PC-9 (cell line): ENCODE measurements at regions not wholly inside any gene's neighbourhood (a gene's known extent, or its start where the extent isn't known, plus 50 kb on each side); places are given as distances from the start of the nearest gene placed in this dataset.

Experiments used
- BruUV-seq: library from RNA; stranded (reverse); fragments of 400-500 nt; replicated peaks from 2 replicates; lab custom pipeline; 2021; lab: Mats Ljungman, UMichigan
- CTCF ChIA-PET: fragments of 300-600 bp; sonication (Branson Sonifier 250); formaldehyde crosslinking; loops from one replicate; lab custom pipeline; 2022; ENCODE audit warnings: antibody characterized with exemption; lab: Charles Lee
- POLR2A ChIA-PET: fragments of 300-600 bp; sonication (Branson Sonifier 250); formaldehyde crosslinking; loops from one replicate; lab custom pipeline; 2022; ENCODE audit warnings: antibody characterized with exemption; ENCODE audit not compliant: unreplicated experiment; lab: Charles Lee
- DNase-seq, 2 experiments: peaks; one replicate each; pipeline versions ENCODE4 v3.0.0 to v3.0.0-alpha.2; 2015 to 2022; ENCODE audit warnings: mixed read lengths in 1 of 2
- H2AFZ ChIP-seq: fragments of 200-600 bp; sonication (generic); 2 replicates; pipeline ENCODE4 v1.8.1; 2017; ENCODE audit warnings: antibody characterized with exemption
- H3F3A ChIP-seq: fragments of 200-600 bp; sonication (generic); 2 replicates; pipeline ENCODE4 v1.8.1; 2017; ENCODE audit warnings: antibody characterized with exemption, mild to moderate bottlenecking, low read depth; ENCODE audit not compliant: insufficient read depth
- H3K27ac ChIP-seq: fragments of 200-600 bp; sonication (generic); 2 replicates; pipeline ENCODE4 v1.6.1; 2016; ENCODE audit warnings: mixed run types
- H3K27me3 ChIP-seq: fragments of 200-600 bp; sonication (generic); 2 replicates; pipeline ENCODE4 v1.6.1; 2016; ENCODE audit warnings: low read depth, mixed run types; ENCODE audit not compliant: insufficient read depth
- H3K36me3 ChIP-seq: fragments of 200-600 bp; sonication (generic); 2 replicates; pipeline ENCODE4 v1.6.1; 2016; ENCODE audit warnings: low read depth, mixed run types
- H3K4me1 ChIP-seq: fragments of 200-600 bp; sonication (generic); replicated peaks from 2 replicates; pipeline ENCODE4 v1.6.1; 2016; ENCODE audit warnings: mixed run types; ENCODE audit not compliant: insufficient read depth
- H3K4me2 ChIP-seq: fragments of 200-600 bp; sonication (generic); 2 replicates; pipeline ENCODE4 v1.6.1; 2017; ENCODE audit warnings: mixed run types
- H3K4me3 ChIP-seq: fragments of 200-600 bp; sonication (generic); 2 replicates; pipeline ENCODE4 v1.6.1; 2016; ENCODE audit warnings: mixed run types
- H3K79me2 ChIP-seq: fragments of 200-600 bp; sonication (generic); 2 replicates; pipeline ENCODE4 v1.6.1; 2017; ENCODE audit warnings: low read depth, mixed run types
- H3K9me2 ChIP-seq: fragments of 200-600 bp; sonication (generic); 2 replicates; pipeline ENCODE4 v1.8.1; 2017; ENCODE audit warnings: mild to moderate bottlenecking; ENCODE audit not compliant: insufficient read depth
- H3K9me3 ChIP-seq: fragments of 200-600 bp; sonication (generic); 2 replicates; pipeline ENCODE4 v1.8.1; 2016; ENCODE audit warnings: low read depth; ENCODE audit not compliant: insufficient read depth
- H4K20me1 ChIP-seq: fragments of 200-600 bp; sonication (generic); 2 replicates; pipeline ENCODE4 v1.8.1; 2017; ENCODE audit not compliant: insufficient read depth
- EZH2 ChIP-seq: fragments of 200-600 bp; sonication (generic); IDR thresholded peaks from 2 replicates; pipeline ENCODE4 v1.8.0; 2017; ENCODE audit warnings: antibody characterized with exemption, low read depth
- intact Hi-C: fragments of 100-400 bp; cut with micrococcal nuclease; formaldehyde crosslinking; loops from one replicate; pipeline ENCODE4 v1.10.0; 2022; ENCODE audit not compliant: unreplicated experiment
- TF ChIP-seq, protein P1 (sequence below): fragments of 200-600 bp; sonication (generic); conservative IDR thresholded peaks from 2 replicates; pipeline ENCODE4 v1.6.1; 2017; ENCODE audit warnings: mixed run types, antibody characterized with exemption, mild to moderate bottlenecking, moderate library complexity

DNA sequence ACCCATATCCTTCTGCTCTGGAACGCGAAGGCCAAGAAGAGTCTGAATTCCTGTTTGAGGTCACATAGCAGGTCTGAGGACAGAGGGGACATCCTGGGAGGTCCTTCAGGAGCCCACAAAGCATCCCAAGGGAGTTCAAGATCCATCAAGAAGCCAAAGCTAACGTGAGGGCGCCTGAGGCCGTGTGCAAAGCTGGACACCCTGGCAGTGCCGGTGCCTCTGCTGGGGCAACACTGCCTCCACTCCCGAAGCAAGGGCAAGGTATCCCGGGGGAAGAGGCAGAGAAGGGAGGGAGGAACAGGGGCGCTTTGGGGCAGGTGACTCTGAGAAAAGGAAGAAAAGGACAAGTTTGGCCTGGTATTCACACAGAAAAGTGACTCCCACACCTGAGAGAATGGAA, 50.3 kb upstream of the CDON start:
- peaks cover 13% of the 10 kb centered on the region; the same call in 1 of the 2 replicates for H3F3A ChIP-seq
- no peaks in the 10 kb centered on the region for H3K9me2 ChIP-seq
- H3K4me2 ChIP-seq = peak overlapping the region; percentile 58
- peak overlapping the region; percentile 32; the same call in 1 of the 2 replicates for H2AFZ ChIP-seq
- H3K27me3 ChIP-seq = no peaks in the 10 kb centered on the region
- no peak overlapping the region for H3K27ac ChIP-seq
- H3K79me2 ChIP-seq = no peaks in the 10 kb centered on the region
- no peaks in the 10 kb centered on the region for H3K36me3 ChIP-seq
- intact Hi-C loops = loop anchor here (2.0 kb wide), 1 partner anchor 50 kb away; the partner anchor contains the start of gene CDON
- TF ChIP-seq EZH2 = no peak
- TF ChIP-seq, protein P1, sequence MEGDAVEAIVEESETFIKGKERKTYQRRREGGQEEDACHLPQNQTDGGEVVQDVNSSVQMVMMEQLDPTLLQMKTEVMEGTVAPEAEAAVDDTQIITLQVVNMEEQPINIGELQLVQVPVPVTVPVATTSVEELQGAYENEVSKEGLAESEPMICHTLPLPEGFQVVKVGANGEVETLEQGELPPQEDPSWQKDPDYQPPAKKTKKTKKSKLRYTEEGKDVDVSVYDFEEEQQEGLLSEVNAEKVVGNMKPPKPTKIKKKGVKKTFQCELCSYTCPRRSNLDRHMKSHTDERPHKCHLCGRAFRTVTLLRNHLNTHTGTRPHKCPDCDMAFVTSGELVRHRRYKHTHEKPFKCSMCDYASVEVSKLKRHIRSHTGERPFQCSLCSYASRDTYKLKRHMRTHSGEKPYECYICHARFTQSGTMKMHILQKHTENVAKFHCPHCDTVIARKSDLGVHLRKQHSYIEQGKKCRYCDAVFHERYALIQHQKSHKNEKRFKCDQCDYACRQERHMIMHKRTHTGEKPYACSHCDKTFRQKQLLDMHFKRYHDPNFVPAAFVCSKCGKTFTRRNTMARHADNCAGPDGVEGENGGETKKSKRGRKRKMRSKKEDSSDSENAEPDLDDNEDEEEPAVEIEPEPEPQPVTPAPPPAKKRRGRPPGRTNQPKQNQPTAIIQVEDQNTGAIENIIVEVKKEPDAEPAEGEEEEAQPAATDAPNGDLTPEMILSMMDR = no peak
- DNase-seq = peak in 1 of 2 experiments; percentile 28
- ChIA-PET POLR2A (interaction anchor here (0.5 kb wide), 2 partner anchors 51 to 197 kb away, joined by 5 to 10 read pairs; no protein-coding TSS in a partner anchor), CTCF (no interaction called here)
- H3K9me3 ChIP-seq = no peaks in the 10 kb centered on the region
- H4K20me1 ChIP-seq = no peaks in the 10 kb centered on the region
- H3K4me1 ChIP-seq = peaks cover 58% of the 10 kb centered on the region
- TSS peak; percentile 14 for BruUV-seq
- H3K4me3 ChIP-seq = no peak overlapping the region

GRCh38 chr11:126112547-126112946, 49.9 kb upstream of the CDON start:
- Histone ChIP-seq H4K20me1 (no peaks in the 10 kb centered on the region), H3K27ac (no peak overlapping the region), H3K36me3 (no peaks in the 10 kb centered on the region), H3K4me2 (no peak overlapping the region), H3K4me3 (no peak overlapping the region), H3K27me3 (no peaks in the 10 kb centered on the region), H3K9me2 (no peaks in the 10 kb centered on the region), H3K4me1 (peaks cover 58% of the 10 kb centered on the region), H3K79me2 (no peaks in the 10 kb centered on the region), H3K9me3 (no peaks in the 10 kb centered on the region), H2AFZ (no peak overlapping the region), H3F3A (peaks cover 13% of the 10 kb centered on the region; the same call in 1 of the 2 replicates)
- TF ChIP-seq EZH2 = no peak
- TF ChIP-seq, protein P1 = no peak
- DNase-seq = no peak
- ChIA-PET POLR2A (no interaction called here), CTCF (interaction anchor here (0.5 kb wide), 1 partner anchor 11 kb away, joined by 3 read pairs; no protein-coding TSS in a partner anchor)
- no TSS peak for BruUV-seq
- intact Hi-C loops = loop anchor here (2.0 kb wide), 1 partner anchor 50 kb away; the partner anchor contains the start of gene CDON
